Thyroid gland (tissue), 4 donors: ENCODE measurements at regions not wholly inside any gene's neighbourhood (a gene's known extent, or its start where the extent isn't known, plus 50 kb on each side); places are given as distances from the start of the nearest gene placed in this dataset.

Source experiments
- POLR2A ChIP-seq, 2 donors: fragments of 450-650 bp; IDR thresholded peaks; one replicate each; pipeline ENCODE4 v1.6.1; 2017; ENCODE audit warnings: antibody characterized with exemption in 2 of 2, mild to moderate bottlenecking in 2 of 2, moderate library complexity in 1 of 2
- TF ChIP-seq, protein P1 (sequence below), 6 experiments: fragments of 200-600 bp in 3 of 6; fragments of 450-650 bp in 3 of 6; sonication (generic) in 3 of 6; IDR thresholded peaks; one replicate each; pipeline ENCODE4 v1.5.1; 2016 to 2019; ENCODE audit warnings: antibody characterized with exemption in 6 of 6, mild to moderate bottlenecking in 2 of 6, inconsistent platforms in 1 of 6, moderate library complexity in 1 of 6

DNA sequence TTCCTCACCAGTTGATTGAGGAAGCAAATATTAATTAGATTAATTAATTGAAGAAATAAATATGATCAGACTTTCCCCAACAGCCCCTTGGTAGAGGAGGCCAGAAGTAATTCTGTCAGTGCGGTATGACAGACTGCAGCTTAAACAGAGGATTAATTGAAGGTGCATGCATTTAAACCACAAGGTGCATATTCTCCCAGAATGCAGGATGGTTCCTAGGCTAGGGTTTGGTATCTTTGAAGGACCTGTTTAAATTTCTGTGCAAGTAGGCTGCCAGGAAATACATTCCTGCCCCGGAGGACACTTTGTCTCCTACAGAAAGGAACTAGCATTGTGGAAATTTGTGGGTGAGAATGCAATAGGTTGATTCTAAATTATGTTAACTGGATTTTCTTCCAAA, 50.5 kb upstream of the PALM2AKAP2 start:
- TF ChIP-seq, protein P1, sequence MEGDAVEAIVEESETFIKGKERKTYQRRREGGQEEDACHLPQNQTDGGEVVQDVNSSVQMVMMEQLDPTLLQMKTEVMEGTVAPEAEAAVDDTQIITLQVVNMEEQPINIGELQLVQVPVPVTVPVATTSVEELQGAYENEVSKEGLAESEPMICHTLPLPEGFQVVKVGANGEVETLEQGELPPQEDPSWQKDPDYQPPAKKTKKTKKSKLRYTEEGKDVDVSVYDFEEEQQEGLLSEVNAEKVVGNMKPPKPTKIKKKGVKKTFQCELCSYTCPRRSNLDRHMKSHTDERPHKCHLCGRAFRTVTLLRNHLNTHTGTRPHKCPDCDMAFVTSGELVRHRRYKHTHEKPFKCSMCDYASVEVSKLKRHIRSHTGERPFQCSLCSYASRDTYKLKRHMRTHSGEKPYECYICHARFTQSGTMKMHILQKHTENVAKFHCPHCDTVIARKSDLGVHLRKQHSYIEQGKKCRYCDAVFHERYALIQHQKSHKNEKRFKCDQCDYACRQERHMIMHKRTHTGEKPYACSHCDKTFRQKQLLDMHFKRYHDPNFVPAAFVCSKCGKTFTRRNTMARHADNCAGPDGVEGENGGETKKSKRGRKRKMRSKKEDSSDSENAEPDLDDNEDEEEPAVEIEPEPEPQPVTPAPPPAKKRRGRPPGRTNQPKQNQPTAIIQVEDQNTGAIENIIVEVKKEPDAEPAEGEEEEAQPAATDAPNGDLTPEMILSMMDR (IDR thresholded peaks at IDR 0.05), result no peak
- TF ChIP-seq POLR2A (IDR thresholded peaks at IDR 0.05), result no peak
